AG10803 (cell line): ENCODE measurements at regions not wholly inside any gene's neighbourhood (a gene's known extent, or its start where the extent isn't known, plus 50 kb on each side); places are given as distances from the start of the nearest gene placed in this dataset.

ENCODE experiments used
- DNase-seq: peaks from one replicate; pipeline ENCODE4 v3.0.0; 2010; ENCODE audit warnings: low read depth
- H3K4me3 ChIP-seq: 2 replicates; pipeline ENCODE4 v1.5.1; 2011; ENCODE audit warnings: mild to moderate bottlenecking, low read length, control low read depth
- CTCF ChIP-seq: conservative IDR thresholded peaks from 2 replicates; pipeline ENCODE4 v1.5.1; 2011; ENCODE audit warnings: mild to moderate bottlenecking, low read length, control low read depth, inconsistent platforms

GRCh38 chr20:57841297-57841866 lies 131.6 kb upstream of the PMEPA1 start:
- TF ChIP-seq CTCF: no peak
- H3K4me3 ChIP-seq: no peak overlapping the region
- no peak for DNase-seq

DNA sequence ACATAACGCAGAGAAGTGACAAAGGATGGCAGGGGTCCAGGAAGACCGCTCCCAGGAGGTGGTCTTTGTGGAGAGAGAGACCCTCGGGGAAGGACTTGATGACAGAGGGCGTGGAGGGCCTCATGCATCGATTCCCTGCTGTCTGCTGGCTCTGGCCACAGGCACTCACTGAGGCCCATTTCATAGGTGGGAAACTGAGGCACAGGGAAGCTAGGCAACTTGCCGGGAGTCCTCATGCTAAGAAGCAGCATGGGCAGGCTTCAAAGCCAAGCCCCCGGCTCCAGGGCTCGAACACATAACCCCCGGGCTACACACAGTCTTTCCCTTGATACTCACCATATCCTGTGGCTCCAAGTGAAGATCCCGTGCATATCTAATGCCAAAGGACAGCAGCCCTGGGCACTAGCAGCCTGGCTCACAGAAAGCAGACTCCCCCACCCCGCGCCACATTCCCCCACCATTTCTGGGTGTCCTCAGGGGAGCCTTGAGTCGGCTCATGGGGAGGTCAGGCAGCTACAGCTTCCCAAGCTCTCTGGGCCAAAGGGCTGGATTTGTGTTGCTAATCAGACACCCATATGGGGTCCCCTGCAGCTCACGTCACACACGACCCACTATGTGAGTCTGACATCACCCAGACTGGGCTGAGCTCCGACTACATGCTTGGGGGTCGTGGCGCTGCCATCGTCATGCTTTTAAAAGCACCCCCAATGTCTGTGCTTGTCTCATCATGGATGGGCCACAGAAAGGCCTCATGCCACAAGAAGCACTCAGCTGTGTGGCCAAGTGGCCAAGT lies 130.9 kb upstream of the PMEPA1 start:
- no peak for TF ChIP-seq CTCF
- DNase-seq: no peak
- no peak overlapping the region for H3K4me3 ChIP-seq

GRCh38 chr20:57840066-57840465 lies 130.3 kb upstream of the PMEPA1 start:
- TF ChIP-seq CTCF: no peak
- no peak overlapping the region for H3K4me3 ChIP-seq
- no peak for DNase-seq

DNA sequence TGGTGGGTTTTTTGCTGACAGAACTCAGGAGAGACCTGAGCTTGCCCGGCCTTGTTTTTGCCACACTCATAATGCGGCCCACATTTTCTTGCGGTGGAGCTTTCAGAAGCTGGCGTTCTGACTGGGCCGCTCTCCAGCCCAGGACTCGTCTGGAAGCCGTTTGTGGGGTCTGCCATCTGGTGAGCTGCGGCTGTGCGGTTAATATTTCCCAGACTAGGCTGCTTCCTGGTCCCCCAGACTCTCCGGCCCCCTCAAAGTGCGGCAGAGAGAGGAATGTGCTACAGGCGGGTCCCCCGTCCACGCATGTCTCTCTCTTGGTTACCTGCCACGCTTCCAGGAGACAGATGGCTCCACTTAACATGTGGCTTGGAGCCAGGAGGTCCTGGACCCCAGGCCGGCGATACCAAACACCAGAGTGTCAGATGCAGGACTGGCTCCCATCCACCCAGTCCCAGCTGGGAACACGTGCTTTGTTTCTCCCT lies 128.9 kb upstream of the PMEPA1 start:
- peak; percentile 87 for DNase-seq
- TF ChIP-seq CTCF: no peak
- H3K4me3 ChIP-seq: no peak overlapping the region

- no peak for TF ChIP-seq CTCF
- H3K4me3 ChIP-seq: no peak overlapping the region
- no peak for DNase-seq
Measured at GRCh38 chr20:57837208-57838035, 127.6 kb upstream of the PMEPA1 start.

GRCh38 chr20:57835588-57836455 lies 126.0 kb upstream of the PMEPA1 start:
- no peak for DNase-seq
- no peak for TF ChIP-seq CTCF

More at GRCh38 chr20:57835588-57836455, 126.0 kb upstream of the PMEPA1 start:
- H3K4me3 ChIP-seq: no peak overlapping the region
